Cardiac muscle cell (in vitro differentiated cells and primary cell): ENCODE measurements at regions not wholly inside any gene's neighbourhood (a gene's known extent, or its start where the extent isn't known, plus 50 kb on each side); places are given as distances from the start of the nearest gene placed in this dataset.

Source experiments
- DNase-seq, 2 donors: peaks; one replicate each; pipeline versions ENCODE4 v3.0.0 to v3.0.0-alpha.2; 2010 to 2017; ENCODE audit warnings: low read depth in 1 of 2, low spot score in 1 of 2
- H3K27ac ChIP-seq: fragments of 200-600 bp; sonication (generic); 2 replicates; pipeline ENCODE4 v1.5.1; 2016
- H3K27me3 ChIP-seq: fragments of 200-600 bp; sonication (generic); 2 replicates; pipeline ENCODE4 v1.6.0; 2016; ENCODE audit warnings: control low read depth
- H3K36me3 ChIP-seq: fragments of 200-600 bp; sonication (generic); 2 replicates; pipeline ENCODE4 v1.5.1; 2016; ENCODE audit warnings: control low read depth
- H3K4me1 ChIP-seq: fragments of 200-600 bp; sonication (generic); 2 replicates; pipeline ENCODE4 v1.8.1; 2017; ENCODE audit warnings: low read depth, mild to moderate bottlenecking, mixed run types
- H3K4me3 ChIP-seq: fragments of 200-600 bp; sonication (generic); 2 replicates; pipeline ENCODE4 v1.5.1; 2016; ENCODE audit warnings: mild to moderate bottlenecking
- H3K9me3 ChIP-seq: fragments of 200-600 bp; sonication (generic); 2 replicates; pipeline ENCODE4 v1.5.1; 2017; ENCODE audit warnings: low read depth, mild to moderate bottlenecking, control low read depth
- CTCF ChIP-seq: IDR thresholded peaks from 2 replicates; pipeline ENCODE4 v1.5.1; 2012; ENCODE audit warnings: low read depth, mild to moderate bottlenecking, low read length

- Histone ChIP-seq H3K27me3 (no peaks in the 10 kb centered on the region), H3K27ac (no peak overlapping the region), H3K9me3 (no peaks in the 10 kb centered on the region), H3K4me3 (no peak overlapping the region), H3K4me1 (peaks cover 4% of the 10 kb centered on the region), H3K36me3 (no peaks in the 10 kb centered on the region)
- TF ChIP-seq CTCF: no peak
- DNase-seq: no peak
These were observed 130.4 kb upstream of the SLIT3 start for GRCh38 chr5:169431386-169431785.

GRCh38 chr5:169430671-169431070, 129.7 kb upstream of the SLIT3 start:
- no peaks in the 10 kb centered on the region for H3K36me3 ChIP-seq
- no peaks in the 10 kb centered on the region for H3K27me3 ChIP-seq
- H3K9me3 ChIP-seq: no peaks in the 10 kb centered on the region
- no peak for DNase-seq
- no peak for TF ChIP-seq CTCF
- no peak overlapping the region for H3K27ac ChIP-seq
- peaks cover 4% of the 10 kb centered on the region for H3K4me1 ChIP-seq
- H3K4me3 ChIP-seq: no peak overlapping the region

GRCh38 chr5:169429044-169429443, 128.1 kb upstream of the SLIT3 start:
- DNase-seq: no peak
- no peaks in the 10 kb centered on the region for H3K36me3 ChIP-seq
- no peak for TF ChIP-seq CTCF
- no peak overlapping the region for H3K4me3 ChIP-seq
- peaks cover 9% of the 10 kb centered on the region for H3K4me1 ChIP-seq
- no peaks in the 10 kb centered on the region for H3K27me3 ChIP-seq
- H3K9me3 ChIP-seq: no peaks in the 10 kb centered on the region
- H3K27ac ChIP-seq: no peak overlapping the region

GRCh38 chr5:169426784-169427183, 125.8 kb upstream of the SLIT3 start:
- DNase-seq: no peak
- no peaks in the 10 kb centered on the region for H3K27me3 ChIP-seq
- H3K4me1 ChIP-seq: peaks cover 15% of the 10 kb centered on the region
- H3K36me3 ChIP-seq: no peaks in the 10 kb centered on the region
- no peaks in the 10 kb centered on the region for H3K9me3 ChIP-seq
- TF ChIP-seq CTCF: no peak
- H3K27ac ChIP-seq: no peak overlapping the region
- no peak overlapping the region for H3K4me3 ChIP-seq

- DNase-seq: no peak
- no peak overlapping the region for H3K4me3 ChIP-seq
- H3K36me3 ChIP-seq: no peaks in the 10 kb centered on the region
- no peaks in the 10 kb centered on the region for H3K27me3 ChIP-seq
- TF ChIP-seq CTCF: no peak
- H3K4me1 ChIP-seq: peaks cover 11% of the 10 kb centered on the region
- H3K27ac ChIP-seq: no peak overlapping the region
- H3K9me3 ChIP-seq: no peaks in the 10 kb centered on the region
These were observed 123.9 kb upstream of the SLIT3 start for GRCh38 chr5:169424670-169425378.
